ENCODE measurements at regions not wholly inside any gene's neighbourhood (a gene's known extent, or its start where the extent isn't known, plus 50 kb on each side); places are given as distances from the start of the nearest gene placed in this dataset.

DNA sequence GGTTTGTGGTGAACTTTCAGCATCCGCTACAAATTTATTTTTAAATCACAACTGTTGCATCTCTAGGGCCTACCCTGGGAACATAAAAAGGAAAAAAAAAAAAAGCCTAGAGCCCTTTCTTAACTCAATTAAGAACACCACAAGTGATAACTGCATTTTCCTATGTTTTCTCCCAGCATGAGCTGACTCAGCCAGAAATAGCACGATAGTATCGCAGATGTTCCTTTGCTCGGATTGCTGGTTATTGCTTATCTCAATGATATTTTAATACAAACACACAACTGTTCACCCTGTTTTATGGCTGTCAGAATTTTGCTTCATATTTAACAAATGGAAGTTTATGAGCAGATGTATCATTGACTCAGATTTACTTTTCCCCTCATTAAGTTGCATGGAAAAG lies 251.8 kb upstream of the SUCLG2 start:
- FAIRE-seq (no peak), DNase-seq (ENCODE audit: low read depth, low spot score) (no peak)
- Histone ChIP-seq H3K4me2 (ENCODE audit: insufficient read depth, low read length) (no peak overlapping the region), H3K9me1 (replicated peaks; ENCODE audit: control insufficient read depth, extremely low read depth, insufficient read depth, low read length) (no peaks in the 10 kb centered on the region), H3K4me3 (replicated peaks in 1 of 3; ENCODE audit: insufficient read depth in 1 of 3, low read depth in 1 of 3, low read length in 3 of 3) (no peak overlapping the region), H3K4me1 (ENCODE audit: control insufficient read depth, extremely low read depth, insufficient read depth, low read length) (no peaks in the 10 kb centered on the region), H2AFZ (ENCODE audit: low read depth, low read length) (no peak overlapping the region), H3K79me2 (ENCODE audit: control insufficient read depth, insufficient read depth, low read length) (no peaks in the 10 kb centered on the region), H3K27ac (ENCODE audit: insufficient read depth, low read depth, low read length) (no peak overlapping the region), H3K36me3 (ENCODE audit: control insufficient read depth in 2 of 2, extremely low read depth in 1 of 2, insufficient read depth in 2 of 2, low read length in 2 of 2) (no peaks in the 10 kb centered on the region), H3K27me3 (ENCODE audit: control insufficient read depth in 2 of 2, insufficient read depth in 2 of 2, low read length in 2 of 2) (no peaks in the 10 kb centered on the region), H3K9ac (replicated peaks; ENCODE audit: extremely low read depth, insufficient read depth, low read length) (no peak overlapping the region), H4K20me1 (replicated peaks; ENCODE audit: control insufficient read depth, extremely low read depth, insufficient read depth, low read length) (no peaks in the 10 kb centered on the region), H3K9me3 (replicated peaks; ENCODE audit: control insufficient read depth, insufficient read depth, low read length) (peaks cover 5% of the 10 kb centered on the region)
- dilution Hi-C loops (cut with MboI; ENCODE audit: extremely low pct_ligation_motif_present, low sequenced_read_pairs) (no loop called here), intact Hi-C loops (cut with micrococcal nuclease) (no loop called here)
- CTCF ChIA-PET = interaction anchor here (1.3 kb wide), 1 partner anchor 525 kb away, joined by 3 read pairs; no protein-coding TSS in a partner anchor
- no TSS peak for BruUV-seq (replicated peaks)
- POLR2A ChIA-PET = no interaction called here
- TF ChIP-seq FOS (IDR thresholded peaks at IDR 0.05; ENCODE audit: borderline replicate concordance, insufficient read depth, low read length) = no peak
- TF ChIP-seq CTCF (IDR thresholded peaks at IDR 0.05; ENCODE audit: extremely low read depth in 1 of 2, insufficient read depth in 1 of 2, low read depth in 1 of 2, low read length in 2 of 2) = no peak
- no peak for TF ChIP-seq POLR2A (IDR thresholded peaks at IDR 0.05; ENCODE audit: low read depth, low read length)
- TF ChIP-seq EZH2 (IDR thresholded peaks at IDR 0.05; ENCODE audit: borderline replicate concordance, low read depth, low read length, severe bottlenecking) = no peak
- TF ChIP-seq POLR2AphosphoS5 (IDR thresholded peaks at IDR 0.05; ENCODE audit: insufficient read depth, low read depth, low read length) = no peak
- no peak for TF ChIP-seq JUN (IDR thresholded peaks at IDR 0.05; ENCODE audit: borderline replicate concordance, insufficient read depth, insufficient read length, low read depth)
- no peak for TF ChIP-seq MYC (IDR thresholded peaks at IDR 0.05; ENCODE audit: low read depth, low read length)
- TF ChIP-seq, protein P1, sequence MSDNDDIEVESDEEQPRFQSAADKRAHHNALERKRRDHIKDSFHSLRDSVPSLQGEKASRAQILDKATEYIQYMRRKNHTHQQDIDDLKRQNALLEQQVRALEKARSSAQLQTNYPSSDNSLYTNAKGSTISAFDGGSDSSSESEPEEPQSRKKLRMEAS (IDR thresholded peaks at IDR 0.05; ENCODE audit: insufficient read depth, insufficient read length) = no peak
- no peak for TF ChIP-seq GATA2 (IDR thresholded peaks at IDR 0.05; ENCODE audit: insufficient read depth, insufficient read length, low read depth, low read length)

Measured in endothelial cell of umbilical vein (primary cell).